ENCODE measurements at regions not wholly inside any gene's neighbourhood (a gene's known extent, or its start where the extent isn't known, plus 50 kb on each side); places are given as distances from the start of the nearest gene placed in this dataset.

DNA sequence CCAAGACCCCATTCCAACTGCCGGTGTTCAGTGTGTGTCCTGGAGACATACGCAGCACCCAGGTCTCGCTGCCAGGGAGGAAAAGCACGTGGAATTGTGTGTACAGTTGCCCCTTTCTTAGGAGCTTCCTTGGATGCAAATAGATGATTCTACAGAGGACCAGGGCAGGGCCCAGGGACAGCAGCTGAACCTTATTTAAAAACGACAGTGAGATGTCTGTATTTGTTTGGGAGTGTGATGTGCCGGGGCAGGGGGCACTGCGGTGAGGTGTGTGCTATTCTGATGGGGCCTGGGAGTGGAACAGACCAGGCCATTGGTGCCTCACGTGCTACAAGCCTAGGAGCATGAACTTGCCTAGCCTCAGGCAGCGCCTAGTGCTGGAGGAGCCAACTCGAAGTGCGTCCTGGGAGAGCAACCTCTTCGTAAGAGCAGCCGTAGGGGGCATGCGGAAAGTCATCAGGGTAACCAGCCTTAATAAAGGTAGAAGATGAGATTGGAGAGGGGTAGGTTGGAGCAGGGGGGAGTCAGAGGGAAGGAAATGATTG lies 98.3 kb upstream of the ESRRB start:
- Histone ChIP-seq H3K36me3 (ENCODE audit: control insufficient read depth, insufficient read depth, low read length) (no peaks in the 10 kb centered on the region), H3K4me1 (ENCODE audit: control insufficient read depth, insufficient read depth, low read length) (no peaks in the 10 kb centered on the region), H3K27ac (ENCODE audit: low read length) (no peak overlapping the region), H3K4me3 (ENCODE audit: low read depth in 2 of 2, low read length in 2 of 2) (no peak overlapping the region), H3K27me3 (ENCODE audit: control insufficient read depth, insufficient read depth, low read length) (no peaks in the 10 kb centered on the region), H3K9me3 (ENCODE audit: control insufficient read depth, insufficient read depth, low read depth, low read length) (no peaks in the 10 kb centered on the region)
- ATAC-seq (no peak), DNase-seq (ENCODE audit: low read depth, low spot score) (no peak)
- POLR2A ChIA-PET: no interaction called here
- BruUV-seq (replicated peaks): no TSS peak
- TF ChIP-seq SIN3A (IDR thresholded peaks at IDR 0.05; ENCODE audit: borderline replicate concordance, insufficient read depth, low read depth, low read length) (no peak), TCF7L2 (IDR thresholded peaks at IDR 0.05; ENCODE audit: low read depth, low read length) (no peak), POLR2AphosphoS5 (IDR thresholded peaks at IDR 0.05; ENCODE audit: low read depth, low read length) (no peak)
- TF ChIP-seq, protein P1, sequence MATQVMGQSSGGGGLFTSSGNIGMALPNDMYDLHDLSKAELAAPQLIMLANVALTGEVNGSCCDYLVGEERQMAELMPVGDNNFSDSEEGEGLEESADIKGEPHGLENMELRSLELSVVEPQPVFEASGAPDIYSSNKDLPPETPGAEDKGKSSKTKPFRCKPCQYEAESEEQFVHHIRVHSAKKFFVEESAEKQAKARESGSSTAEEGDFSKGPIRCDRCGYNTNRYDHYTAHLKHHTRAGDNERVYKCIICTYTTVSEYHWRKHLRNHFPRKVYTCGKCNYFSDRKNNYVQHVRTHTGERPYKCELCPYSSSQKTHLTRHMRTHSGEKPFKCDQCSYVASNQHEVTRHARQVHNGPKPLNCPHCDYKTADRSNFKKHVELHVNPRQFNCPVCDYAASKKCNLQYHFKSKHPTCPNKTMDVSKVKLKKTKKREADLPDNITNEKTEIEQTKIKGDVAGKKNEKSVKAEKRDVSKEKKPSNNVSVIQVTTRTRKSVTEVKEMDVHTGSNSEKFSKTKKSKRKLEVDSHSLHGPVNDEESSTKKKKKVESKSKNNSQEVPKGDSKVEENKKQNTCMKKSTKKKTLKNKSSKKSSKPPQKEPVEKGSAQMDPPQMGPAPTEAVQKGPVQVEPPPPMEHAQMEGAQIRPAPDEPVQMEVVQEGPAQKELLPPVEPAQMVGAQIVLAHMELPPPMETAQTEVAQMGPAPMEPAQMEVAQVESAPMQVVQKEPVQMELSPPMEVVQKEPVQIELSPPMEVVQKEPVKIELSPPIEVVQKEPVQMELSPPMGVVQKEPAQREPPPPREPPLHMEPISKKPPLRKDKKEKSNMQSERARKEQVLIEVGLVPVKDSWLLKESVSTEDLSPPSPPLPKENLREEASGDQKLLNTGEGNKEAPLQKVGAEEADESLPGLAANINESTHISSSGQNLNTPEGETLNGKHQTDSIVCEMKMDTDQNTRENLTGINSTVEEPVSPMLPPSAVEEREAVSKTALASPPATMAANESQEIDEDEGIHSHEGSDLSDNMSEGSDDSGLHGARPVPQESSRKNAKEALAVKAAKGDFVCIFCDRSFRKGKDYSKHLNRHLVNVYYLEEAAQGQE (IDR thresholded peaks at IDR 0.05; ENCODE audit: insufficient read depth in 1 of 2, low read depth in 2 of 2, low read length in 1 of 2): no peak
- TF ChIP-seq, protein P2, sequence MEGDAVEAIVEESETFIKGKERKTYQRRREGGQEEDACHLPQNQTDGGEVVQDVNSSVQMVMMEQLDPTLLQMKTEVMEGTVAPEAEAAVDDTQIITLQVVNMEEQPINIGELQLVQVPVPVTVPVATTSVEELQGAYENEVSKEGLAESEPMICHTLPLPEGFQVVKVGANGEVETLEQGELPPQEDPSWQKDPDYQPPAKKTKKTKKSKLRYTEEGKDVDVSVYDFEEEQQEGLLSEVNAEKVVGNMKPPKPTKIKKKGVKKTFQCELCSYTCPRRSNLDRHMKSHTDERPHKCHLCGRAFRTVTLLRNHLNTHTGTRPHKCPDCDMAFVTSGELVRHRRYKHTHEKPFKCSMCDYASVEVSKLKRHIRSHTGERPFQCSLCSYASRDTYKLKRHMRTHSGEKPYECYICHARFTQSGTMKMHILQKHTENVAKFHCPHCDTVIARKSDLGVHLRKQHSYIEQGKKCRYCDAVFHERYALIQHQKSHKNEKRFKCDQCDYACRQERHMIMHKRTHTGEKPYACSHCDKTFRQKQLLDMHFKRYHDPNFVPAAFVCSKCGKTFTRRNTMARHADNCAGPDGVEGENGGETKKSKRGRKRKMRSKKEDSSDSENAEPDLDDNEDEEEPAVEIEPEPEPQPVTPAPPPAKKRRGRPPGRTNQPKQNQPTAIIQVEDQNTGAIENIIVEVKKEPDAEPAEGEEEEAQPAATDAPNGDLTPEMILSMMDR (IDR thresholded peaks at IDR 0.05): no peak
- in situ Hi-C loops (cut with HindIII; ENCODE audit: low pct_unique_long_range_greater_than_20kb, low sequenced_read_pairs): no loop called here
- intact Hi-C loops (cut with micrococcal nuclease; ENCODE audit: unreplicated experiment): no loop called here
- CTCF ChIA-PET: interaction anchor here (0.9 kb wide), 1 partner anchor 10 kb away, joined by 4 read pairs; no protein-coding TSS in a partner anchor

DNA sequence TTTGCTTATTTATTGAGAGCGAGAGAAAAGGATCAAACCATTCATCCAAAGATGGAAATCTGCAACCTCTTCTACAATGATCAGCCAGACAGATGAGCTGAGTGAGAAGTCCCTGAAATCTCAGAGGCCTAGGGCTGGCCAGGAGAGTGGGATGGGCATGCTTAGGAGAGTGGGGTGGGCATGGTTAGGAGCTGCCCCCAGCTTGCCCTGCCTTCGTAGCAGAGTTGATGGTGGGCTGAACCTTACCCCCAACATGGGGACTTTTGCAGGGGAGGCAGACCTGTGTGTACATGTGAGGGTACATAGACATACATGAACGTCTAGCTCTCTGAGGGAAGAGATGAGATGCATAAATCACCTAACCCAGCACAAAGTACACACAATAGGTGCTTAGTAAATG lies 95.7 kb upstream of the ESRRB start:
- POLR2A ChIA-PET: no interaction called here
- H3K4me3 ChIP-seq (ENCODE audit: low read depth in 2 of 2, low read length in 2 of 2): no peak overlapping the region
- DNase-seq (ENCODE audit: low read depth, low spot score) (no peak), ATAC-seq (no peak)
- TF ChIP-seq, protein P2 (IDR thresholded peaks at IDR 0.05): no peak
- no peak for TF ChIP-seq SIN3A (IDR thresholded peaks at IDR 0.05; ENCODE audit: borderline replicate concordance, insufficient read depth, low read depth, low read length)
- TF ChIP-seq, protein P1 (IDR thresholded peaks at IDR 0.05; ENCODE audit: insufficient read depth in 1 of 2, low read depth in 2 of 2, low read length in 1 of 2): no peak
- no peak for TF ChIP-seq TCF7L2 (IDR thresholded peaks at IDR 0.05; ENCODE audit: low read depth, low read length)
- TF ChIP-seq POLR2AphosphoS5 (IDR thresholded peaks at IDR 0.05; ENCODE audit: low read depth, low read length): no peak
- H3K4me1 ChIP-seq (ENCODE audit: control insufficient read depth, insufficient read depth, low read length): no peaks in the 10 kb centered on the region
- no peak overlapping the region for H3K27ac ChIP-seq (ENCODE audit: low read length)
- in situ Hi-C loops (cut with HindIII; ENCODE audit: low pct_unique_long_range_greater_than_20kb, low sequenced_read_pairs): no loop called here
- no peaks in the 10 kb centered on the region for H3K27me3 ChIP-seq (ENCODE audit: control insufficient read depth, insufficient read depth, low read length)
- intact Hi-C loops (cut with micrococcal nuclease; ENCODE audit: unreplicated experiment): no loop called here
- BruUV-seq (replicated peaks): no TSS peak
- no peaks in the 10 kb centered on the region for H3K36me3 ChIP-seq (ENCODE audit: control insufficient read depth, insufficient read depth, low read length)
- CTCF ChIA-PET: no interaction called here
- no peaks in the 10 kb centered on the region for H3K9me3 ChIP-seq (ENCODE audit: control insufficient read depth, insufficient read depth, low read depth, low read length)
